Adrenal gland (tissue), 9 donors: ENCODE measurements at regions not wholly inside any gene's neighbourhood (a gene's known extent, or its start where the extent isn't known, plus 50 kb on each side); places are given as distances from the start of the nearest gene placed in this dataset.
A peak's percentile ranks its signal among the peaks of the same experiment; 100 is the strongest.

Experiments
- DNase-seq, 7 donors: peaks; one replicate each; pipeline ENCODE4 v3.0.0-alpha.2; 2019 to 2020
- H3K27ac ChIP-seq, 5 donors: fragments of 200-600 bp; sonication (generic) in 4 of 5; 1 replicate in 3 of 5; 2 replicates in 2 of 5; pipeline versions ENCODE4 v1.5.1 to v1.8.0; 2016 to 2020; ENCODE audit warnings: mild to moderate bottlenecking in 1 of 5
- H3K27me3 ChIP-seq: fragments of 200-600 bp; 2 replicates; pipeline ENCODE4 v1.8.0; 2021
- H3K36me3 ChIP-seq, 2 donors: fragments of 200-600 bp; replicated peaks in 1 of 2; 1 replicate in 1 of 2; 2 replicates in 1 of 2; pipeline versions ENCODE4 v1.5.1 to v1.8.0; 2018 to 2022
- H3K4me1 ChIP-seq, 2 donors: fragments of 200-600 bp; replicated peaks in 1 of 2; 1 replicate in 1 of 2; 2 replicates in 1 of 2; pipeline versions ENCODE4 v1.5.1 to v1.8.0; 2018 to 2021
- H3K4me3 ChIP-seq, 4 donors: fragments of 200-600 bp; sonication (generic) in 3 of 4; one replicate each; pipeline ENCODE4 v1.5.1; 2016 to 2018
- H3K9me3 ChIP-seq, 3 donors: fragments of 200-600 bp; sonication (generic) in 1 of 3; replicated peaks in 1 of 3; 1 replicate in 2 of 3; 2 replicates in 1 of 3; pipeline versions ENCODE4 v1.5.1 to v1.8.0; 2016 to 2021
- POLR2A ChIP-seq, 2 donors: fragments of 450-650 bp; IDR thresholded peaks; one replicate each; pipeline ENCODE4 v1.6.1; 2017; ENCODE audit warnings: antibody characterized with exemption in 2 of 2, mild to moderate bottlenecking in 2 of 2, moderate library complexity in 1 of 2
- WGBS, 4 donors: extraction: QIAGEN DNeasy Blood & Tissue Kit in 2 of 4; methylation state at CpG; one replicate each; pipeline versions ENCODE4 v1.1.5 to v1.1.7; 2013 to 2017; 5-methylcytosine and 5-hydroxymethylcytosine counted together
- intact Hi-C, 2 donors: fragments of 100-400 bp; cut with DNase I; formaldehyde crosslinking; loops; one replicate each; pipeline versions ENCODE4 v1.14.1 to v1.15.0; 2022 to 2023
- TF ChIP-seq, protein P1 (sequence below), 6 experiments: fragments of 450-650 bp in 4 of 6; fragments of 200-600 bp in 2 of 6; sonication (generic) in 1 of 6; IDR thresholded peaks; 1 replicate in 5 of 6; 2 replicates in 1 of 6; pipeline versions ENCODE4 v1.5.1 to v1.8.0; 2016 to 2021; ENCODE audit warnings: antibody characterized with exemption in 6 of 6, mild to moderate bottlenecking in 2 of 6, moderate library complexity in 1 of 6
- donor health status: healthy with polysubstance abuse.
- donor health status: Bipolar disorder and iron deficiency.
- donor health status: DM: yes; HTN: yes; CAD: no.
- donor health status: DM: no; HTN: no; CAD: no.
- donor health status: DM: no; HTN: no; CAD: no.

DNA sequence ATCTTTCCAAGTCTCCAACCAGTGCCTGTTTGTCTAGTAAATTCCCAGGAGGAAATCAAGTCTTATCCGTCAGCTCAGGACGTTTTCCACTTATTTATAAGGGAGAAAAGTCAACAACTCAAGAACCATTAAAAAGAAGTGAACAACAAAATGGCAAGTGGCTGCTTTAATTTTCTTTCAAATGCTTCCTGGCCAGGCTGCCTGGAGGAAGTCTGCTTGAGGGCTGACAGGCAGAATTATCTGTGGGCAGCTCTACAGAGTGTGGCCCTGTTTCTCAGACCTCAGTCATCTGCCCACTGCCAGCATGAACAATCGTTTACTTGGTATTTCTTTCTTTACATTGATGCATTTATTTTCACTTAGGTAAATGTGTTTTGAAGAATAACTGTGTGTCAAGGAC lies 281.9 kb upstream of the ISX start:
- H3K4me3 ChIP-seq = no peak overlapping the region
- TF ChIP-seq, protein P1, sequence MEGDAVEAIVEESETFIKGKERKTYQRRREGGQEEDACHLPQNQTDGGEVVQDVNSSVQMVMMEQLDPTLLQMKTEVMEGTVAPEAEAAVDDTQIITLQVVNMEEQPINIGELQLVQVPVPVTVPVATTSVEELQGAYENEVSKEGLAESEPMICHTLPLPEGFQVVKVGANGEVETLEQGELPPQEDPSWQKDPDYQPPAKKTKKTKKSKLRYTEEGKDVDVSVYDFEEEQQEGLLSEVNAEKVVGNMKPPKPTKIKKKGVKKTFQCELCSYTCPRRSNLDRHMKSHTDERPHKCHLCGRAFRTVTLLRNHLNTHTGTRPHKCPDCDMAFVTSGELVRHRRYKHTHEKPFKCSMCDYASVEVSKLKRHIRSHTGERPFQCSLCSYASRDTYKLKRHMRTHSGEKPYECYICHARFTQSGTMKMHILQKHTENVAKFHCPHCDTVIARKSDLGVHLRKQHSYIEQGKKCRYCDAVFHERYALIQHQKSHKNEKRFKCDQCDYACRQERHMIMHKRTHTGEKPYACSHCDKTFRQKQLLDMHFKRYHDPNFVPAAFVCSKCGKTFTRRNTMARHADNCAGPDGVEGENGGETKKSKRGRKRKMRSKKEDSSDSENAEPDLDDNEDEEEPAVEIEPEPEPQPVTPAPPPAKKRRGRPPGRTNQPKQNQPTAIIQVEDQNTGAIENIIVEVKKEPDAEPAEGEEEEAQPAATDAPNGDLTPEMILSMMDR (IDR thresholded peaks at IDR 0.05) = no peak
- TF ChIP-seq POLR2A (IDR thresholded peaks at IDR 0.05) = no peak
- no peaks in the 10 kb centered on the region for H3K27me3 ChIP-seq
- intact Hi-C loops = no loop called here
- H3K36me3 ChIP-seq = no peaks in the 10 kb centered on the region
- no peak for DNase-seq
- 19 to 30% (median 22%) methylated on average over 3 of the region's 3 CpGs for WGBS, 4 donors
- no peaks in the 10 kb centered on the region for H3K9me3 ChIP-seq
- no peak overlapping the region for H3K27ac ChIP-seq
- no peaks in the 10 kb centered on the region for H3K4me1 ChIP-seq

DNA sequence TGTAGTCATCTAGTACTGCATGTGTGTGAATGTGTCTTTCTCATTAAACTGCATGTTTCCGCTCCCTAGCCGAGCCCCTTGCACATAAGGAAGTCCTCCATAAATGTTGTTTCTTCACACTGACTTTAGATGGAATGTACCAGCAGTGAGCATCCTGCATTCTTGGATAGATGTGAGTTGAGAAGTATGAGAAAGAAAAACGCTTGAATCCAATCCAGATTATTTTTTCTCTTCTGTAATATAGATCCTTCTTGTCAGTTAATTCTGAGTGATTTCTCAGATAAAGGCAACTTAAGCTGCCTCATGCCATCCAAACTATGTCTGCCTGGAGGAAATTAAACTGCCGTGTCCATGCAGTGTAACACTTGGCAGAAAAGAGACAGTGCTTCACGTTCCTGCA lies 268.1 kb upstream of the ISX start:
- no peak for DNase-seq
- H3K4me1 ChIP-seq = no peaks in the 10 kb centered on the region
- no peak overlapping the region for H3K27ac ChIP-seq
- intact Hi-C loops = no loop called here
- no peak overlapping the region for H3K4me3 ChIP-seq
- H3K27me3 ChIP-seq = no peaks in the 10 kb centered on the region
- no peaks in the 10 kb centered on the region for H3K36me3 ChIP-seq
- no peaks in the 10 kb centered on the region for H3K9me3 ChIP-seq
- TF ChIP-seq, protein P1 (IDR thresholded peaks at IDR 0.05) = no peak
- TF ChIP-seq POLR2A (IDR thresholded peaks at IDR 0.05) = no peak
- 54 to 70% (median 59%) methylated on average over 5 of the region's 5 CpGs for WGBS, 4 donors

DNA sequence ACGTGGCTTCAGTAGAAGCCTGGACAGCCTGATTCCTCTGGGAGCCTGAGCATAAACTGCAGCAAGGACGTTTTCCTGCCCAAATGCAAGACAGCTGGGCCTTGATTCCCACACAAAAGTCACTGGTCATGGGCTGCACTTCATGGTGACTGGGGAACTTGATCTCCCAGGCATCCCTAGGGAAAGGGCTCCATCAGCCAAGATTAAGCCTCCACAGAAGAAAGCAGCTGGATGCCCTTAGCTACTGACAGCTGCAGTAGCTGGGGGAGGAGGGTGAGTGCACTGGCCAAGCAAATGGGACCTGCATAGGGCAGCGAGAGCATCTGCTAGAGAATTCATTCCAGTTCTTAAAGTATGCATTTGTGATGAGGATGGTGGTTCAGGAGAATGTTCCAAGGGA lies 267.4 kb upstream of the ISX start:
- 25 to 56% (median 50%) methylated on average over 2 to 3 of the region's 3 CpGs for WGBS, 4 donors
- Histone ChIP-seq H3K9me3 (no peaks in the 10 kb centered on the region), H3K4me3 (no peak overlapping the region), H3K4me1 (no peaks in the 10 kb centered on the region), H3K36me3 (no peaks in the 10 kb centered on the region), H3K27me3 (no peaks in the 10 kb centered on the region), H3K27ac (no peak overlapping the region)
- peak in 2 of 7 donors; percentile 17 to 21 for DNase-seq
- TF ChIP-seq, protein P1 (IDR thresholded peaks at IDR 0.05) = no peak
- no peak for TF ChIP-seq POLR2A (IDR thresholded peaks at IDR 0.05)
- intact Hi-C loops = no loop called here

DNA sequence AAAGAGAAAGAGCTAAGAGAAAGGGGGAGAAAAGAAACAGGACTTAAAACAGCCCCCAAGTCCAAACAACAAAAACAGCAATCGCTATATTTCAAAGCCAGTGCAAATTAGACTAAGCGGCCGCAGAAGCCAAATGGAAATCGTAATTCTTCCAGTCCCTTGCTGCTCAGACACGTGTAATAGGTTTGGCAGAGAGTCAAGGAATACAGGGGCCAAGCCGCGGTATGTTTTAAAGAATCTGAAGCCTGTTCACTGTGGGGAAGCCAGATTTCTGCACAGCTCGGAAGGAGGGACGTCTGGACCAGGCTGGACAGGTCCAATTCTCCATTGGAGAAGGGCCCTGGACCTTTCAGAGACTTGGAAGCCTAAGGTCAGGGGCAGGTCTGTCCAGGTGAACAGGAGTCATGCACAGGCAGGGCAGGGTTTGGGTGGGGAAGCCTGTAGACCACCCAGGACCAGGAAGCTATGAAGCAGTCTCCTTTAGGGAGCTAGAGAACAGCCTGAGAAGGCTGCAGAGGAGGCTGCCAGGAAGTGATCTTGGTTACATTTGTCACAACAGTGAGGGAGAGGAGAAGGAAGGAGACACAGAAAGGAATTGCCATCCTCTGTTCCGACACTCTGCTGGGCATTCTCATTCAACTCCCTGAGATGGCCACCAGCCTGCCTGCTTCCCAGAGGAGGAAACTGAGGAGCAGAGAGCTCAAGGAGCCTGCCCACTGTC lies 265.5 kb upstream of the ISX start:
- Histone ChIP-seq H3K4me3 (no peak overlapping the region), H3K27me3 (no peaks in the 10 kb centered on the region), H3K27ac (no peak overlapping the region), H3K4me1 (no peaks in the 10 kb centered on the region), H3K36me3 (no peaks in the 10 kb centered on the region), H3K9me3 (no peaks in the 10 kb centered on the region)
- DNase-seq = peak in 3 of 7 donors; percentile 1 to 22 (median 17)
- TF ChIP-seq POLR2A (IDR thresholded peaks at IDR 0.05) = no peak
- TF ChIP-seq, protein P1 (IDR thresholded peaks at IDR 0.05) = no peak
- WGBS, 4 donors = 18 to 37% (median 22%) methylated on average over 7 to 10 of the region's 10 CpGs
- intact Hi-C loops = no loop called here
